ENCODE measurements at regions not wholly inside any gene's neighbourhood (a gene's known extent, or its start where the extent isn't known, plus 50 kb on each side); places are given as distances from the start of the nearest gene placed in this dataset.

GRCh38 chr2:223324402-223324801 lies 272.4 kb downstream of the KCNE4 start:
- TF ChIP-seq CTCF (IDR thresholded peaks at IDR 0.05), result no peak
- no peak for TF ChIP-seq POLR2AphosphoS5 (IDR thresholded peaks at IDR 0.05)

All from breast epithelium (tissue), 3 donors.